PC-9 (cell line): ENCODE measurements at regions not wholly inside any gene's neighbourhood (a gene's known extent, or its start where the extent isn't known, plus 50 kb on each side); places are given as distances from the start of the nearest gene placed in this dataset.
"Not testable (repeated sequence)": the region's sequence is repeated elsewhere in the genome, so short reads cannot be mapped to it uniquely, and the experiment has no call there.

Experiments used
- BruUV-seq: library from RNA; stranded (reverse); fragments of 400-500 nt; replicated peaks from 2 replicates; lab custom pipeline; 2021; lab: Mats Ljungman, UMichigan
- CTCF ChIA-PET: fragments of 300-600 bp; sonication (Branson Sonifier 250); formaldehyde crosslinking; loops from one replicate; lab custom pipeline; 2022; ENCODE audit warnings: antibody characterized with exemption; lab: Charles Lee
- POLR2A ChIA-PET: fragments of 300-600 bp; sonication (Branson Sonifier 250); formaldehyde crosslinking; loops from one replicate; lab custom pipeline; 2022; ENCODE audit warnings: antibody characterized with exemption; ENCODE audit not compliant: unreplicated experiment; lab: Charles Lee
- DNase-seq, 2 experiments: peaks; one replicate each; pipeline versions ENCODE4 v3.0.0 to v3.0.0-alpha.2; 2015 to 2022; ENCODE audit warnings: mixed read lengths in 1 of 2
- H2AFZ ChIP-seq: fragments of 200-600 bp; sonication (generic); 2 replicates; pipeline ENCODE4 v1.8.1; 2017; ENCODE audit warnings: antibody characterized with exemption
- H3F3A ChIP-seq: fragments of 200-600 bp; sonication (generic); 2 replicates; pipeline ENCODE4 v1.8.1; 2017; ENCODE audit warnings: antibody characterized with exemption, mild to moderate bottlenecking, low read depth; ENCODE audit not compliant: insufficient read depth
- H3K27ac ChIP-seq: fragments of 200-600 bp; sonication (generic); 2 replicates; pipeline ENCODE4 v1.6.1; 2016; ENCODE audit warnings: mixed run types
- H3K27me3 ChIP-seq: fragments of 200-600 bp; sonication (generic); 2 replicates; pipeline ENCODE4 v1.6.1; 2016; ENCODE audit warnings: low read depth, mixed run types; ENCODE audit not compliant: insufficient read depth
- H3K36me3 ChIP-seq: fragments of 200-600 bp; sonication (generic); 2 replicates; pipeline ENCODE4 v1.6.1; 2016; ENCODE audit warnings: low read depth, mixed run types
- H3K4me1 ChIP-seq: fragments of 200-600 bp; sonication (generic); replicated peaks from 2 replicates; pipeline ENCODE4 v1.6.1; 2016; ENCODE audit warnings: mixed run types; ENCODE audit not compliant: insufficient read depth
- H3K4me2 ChIP-seq: fragments of 200-600 bp; sonication (generic); 2 replicates; pipeline ENCODE4 v1.6.1; 2017; ENCODE audit warnings: mixed run types
- H3K4me3 ChIP-seq: fragments of 200-600 bp; sonication (generic); 2 replicates; pipeline ENCODE4 v1.6.1; 2016; ENCODE audit warnings: mixed run types
- H3K79me2 ChIP-seq: fragments of 200-600 bp; sonication (generic); 2 replicates; pipeline ENCODE4 v1.6.1; 2017; ENCODE audit warnings: low read depth, mixed run types
- H3K9me2 ChIP-seq: fragments of 200-600 bp; sonication (generic); 2 replicates; pipeline ENCODE4 v1.8.1; 2017; ENCODE audit warnings: mild to moderate bottlenecking; ENCODE audit not compliant: insufficient read depth
- H3K9me3 ChIP-seq: fragments of 200-600 bp; sonication (generic); 2 replicates; pipeline ENCODE4 v1.8.1; 2016; ENCODE audit warnings: low read depth; ENCODE audit not compliant: insufficient read depth
- H4K20me1 ChIP-seq: fragments of 200-600 bp; sonication (generic); 2 replicates; pipeline ENCODE4 v1.8.1; 2017; ENCODE audit not compliant: insufficient read depth
- CTCF ChIP-seq: fragments of 200-600 bp; sonication (generic); conservative IDR thresholded peaks from 2 replicates; pipeline ENCODE4 v1.6.1; 2017; ENCODE audit warnings: mixed run types, antibody characterized with exemption, mild to moderate bottlenecking, moderate library complexity
- EZH2 ChIP-seq: fragments of 200-600 bp; sonication (generic); IDR thresholded peaks from 2 replicates; pipeline ENCODE4 v1.8.0; 2017; ENCODE audit warnings: antibody characterized with exemption, low read depth
- intact Hi-C: fragments of 100-400 bp; cut with micrococcal nuclease; formaldehyde crosslinking; loops from one replicate; pipeline ENCODE4 v1.10.0; 2022; ENCODE audit not compliant: unreplicated experiment

DNA sequence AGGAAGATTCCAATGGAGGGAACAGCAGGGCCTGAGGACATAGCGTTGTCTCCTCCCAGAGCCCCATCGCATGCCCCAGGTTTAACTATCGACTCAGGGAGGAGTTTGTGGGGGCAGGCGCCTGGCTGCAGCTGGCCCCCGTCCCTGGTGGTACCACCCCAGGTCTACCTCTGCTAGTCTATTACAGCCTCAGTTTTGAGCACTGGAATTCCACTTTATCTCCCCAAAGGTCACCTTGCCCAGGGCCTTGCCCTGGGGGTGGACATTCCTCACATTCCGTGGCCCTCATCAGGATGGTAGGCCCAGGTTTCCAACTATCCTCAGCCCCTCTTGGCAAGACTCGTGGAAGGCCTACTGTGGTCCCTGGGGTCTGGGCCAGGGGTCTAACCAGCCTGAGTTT lies 65.4 kb upstream of the SSBP3 start:
- Histone ChIP-seq H3K4me3 (no peak overlapping the region), H3K9me3 (no peaks in the 10 kb centered on the region), H3K9me2 (no peaks in the 10 kb centered on the region), H3K79me2 (no peaks in the 10 kb centered on the region), H3K4me1 (no peaks in the 10 kb centered on the region), H3K36me3 (no peaks in the 10 kb centered on the region), H2AFZ (no peak overlapping the region), H3K4me2 (no peak overlapping the region), H3F3A (no peaks in the 10 kb centered on the region), H4K20me1 (no peaks in the 10 kb centered on the region), H3K27me3 (0 out of 2 replicates have a peak, but pooled peaks cover 3% of the 10 kb centered on the region), H3K27ac (no peak overlapping the region)
- TF ChIP-seq CTCF (no peak), EZH2 (no peak)
- intact Hi-C loops: no loop called here
- ChIA-PET CTCF (no interaction called here), POLR2A (interaction anchor here (0.6 kb wide), 1 partner anchor 34 kb away, joined by 4 read pairs; no protein-coding TSS in a partner anchor)
- no TSS peak for BruUV-seq
- DNase-seq: no peak

DNA sequence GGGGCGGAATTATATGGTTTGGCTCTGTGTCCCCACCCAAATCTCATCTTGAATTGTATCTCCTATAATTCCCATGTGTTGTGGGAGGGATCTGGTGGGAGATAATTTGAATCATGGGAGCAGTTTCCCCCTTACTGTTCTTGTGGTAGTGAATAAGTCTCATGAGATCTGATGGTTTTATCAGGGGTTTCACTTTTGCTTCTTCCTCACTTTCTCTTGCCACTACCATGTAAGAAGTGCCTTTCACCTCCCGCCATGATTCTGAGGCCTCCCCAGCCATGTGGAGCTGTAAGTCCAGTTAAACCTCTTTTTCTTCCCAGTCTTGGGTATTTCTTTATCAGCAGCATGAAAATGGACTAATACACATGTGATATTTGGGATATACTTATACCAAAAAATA lies 63.2 kb upstream of the SSBP3 start:
- H3K4me3 ChIP-seq, H3K9me3 ChIP-seq, H3K79me2 ChIP-seq, CTCF ChIA-PET, H3K36me3 ChIP-seq, POLR2A ChIA-PET, H2AFZ ChIP-seq, H3F3A ChIP-seq, H3K27ac ChIP-seq, H4K20me1 ChIP-seq, H3K4me1 ChIP-seq, H3K9me2 ChIP-seq, H3K27me3 ChIP-seq, intact Hi-C loops, H3K4me2 ChIP-seq, DNase-seq, BruUV-seq: not testable (repeated sequence)

DNA sequence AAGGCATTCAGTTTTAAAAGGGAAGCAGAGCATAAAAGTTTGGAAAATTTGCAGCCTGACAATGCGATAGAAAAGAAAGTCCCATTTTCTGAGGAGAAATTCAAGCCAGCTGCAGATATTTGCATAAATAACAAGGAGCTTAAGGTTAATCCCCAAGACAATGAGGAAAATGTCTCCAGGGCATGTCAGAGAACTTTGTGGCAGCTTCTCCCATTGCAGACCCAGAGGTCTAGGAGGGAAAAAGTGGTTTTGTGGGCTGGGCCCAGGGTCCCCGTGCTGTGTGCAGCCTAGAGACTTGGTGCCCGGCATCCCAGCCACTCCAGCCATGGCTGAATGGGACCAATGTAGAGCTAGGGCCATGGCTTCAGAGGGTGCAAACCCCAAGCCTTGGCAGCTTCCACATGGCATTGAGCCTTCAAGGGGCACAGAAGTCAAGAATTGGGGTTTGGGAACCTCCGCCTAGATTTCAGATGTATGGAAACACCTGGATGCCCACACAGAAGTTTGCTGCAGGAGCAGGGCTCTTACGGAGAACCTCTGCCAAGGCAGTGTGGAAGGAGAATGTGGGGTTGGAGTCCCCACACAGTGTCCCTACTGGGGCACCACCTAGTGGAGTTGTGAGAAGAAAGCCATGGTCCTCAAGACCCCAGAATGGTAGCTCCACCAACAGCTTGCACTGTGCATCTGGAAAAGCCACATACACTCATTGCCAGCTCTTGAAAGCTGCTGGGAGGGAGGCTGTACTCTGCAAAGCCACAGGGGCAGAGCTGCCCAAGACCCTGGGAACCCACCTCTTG lies 62.3 kb upstream of the SSBP3 start:
- CTCF ChIA-PET, POLR2A ChIA-PET, BruUV-seq: not testable (repeated sequence)

DNA sequence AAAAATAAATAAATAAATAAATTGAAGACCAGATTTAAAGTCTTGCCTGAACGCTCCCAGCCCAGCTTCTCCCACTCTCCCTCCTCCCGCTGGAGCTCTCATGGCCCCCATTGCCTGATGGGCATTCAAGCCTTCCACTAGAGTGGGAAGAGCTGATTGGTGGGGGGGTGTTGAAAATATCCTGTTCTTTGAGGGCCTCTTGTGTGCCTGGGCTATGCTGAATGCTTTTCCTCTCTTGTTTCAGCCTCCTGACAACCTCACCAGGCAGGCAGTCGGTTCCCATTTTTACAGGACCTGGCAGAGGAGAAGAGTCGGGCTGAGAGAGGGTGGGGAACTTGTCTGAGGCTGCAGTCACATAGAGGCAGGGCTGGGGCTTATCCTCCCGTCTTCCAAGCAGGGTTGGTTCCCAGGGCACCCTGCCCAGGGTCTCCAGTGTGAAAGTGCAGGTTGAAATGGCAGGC lies 59.2 kb upstream of the SSBP3 start:
- no peak overlapping the region for H3K4me3 ChIP-seq
- no peaks in the 10 kb centered on the region for H3K36me3 ChIP-seq
- H3F3A ChIP-seq: no peaks in the 10 kb centered on the region
- POLR2A ChIA-PET: no interaction called here
- no peak overlapping the region for H3K4me2 ChIP-seq
- CTCF ChIA-PET: no interaction called here
- intact Hi-C loops: no loop called here
- H3K79me2 ChIP-seq: no peaks in the 10 kb centered on the region
- no peaks in the 10 kb centered on the region for H3K9me2 ChIP-seq
- H3K27me3 ChIP-seq: no peaks in the 10 kb centered on the region
- no peak for DNase-seq
- H3K4me1 ChIP-seq: no peaks in the 10 kb centered on the region
- H2AFZ ChIP-seq: no peak overlapping the region
- no peak overlapping the region for H3K27ac ChIP-seq
- no peak for TF ChIP-seq CTCF
- no peak for TF ChIP-seq EZH2
- BruUV-seq: no TSS peak
- H3K9me3 ChIP-seq: no peaks in the 10 kb centered on the region
- no peaks in the 10 kb centered on the region for H4K20me1 ChIP-seq

More for the DNA sequence above, 62.3 kb upstream of the SSBP3 start:
- H3K4me3 ChIP-seq, H3K27ac ChIP-seq, H4K20me1 ChIP-seq, H3K9me2 ChIP-seq, H3K27me3 ChIP-seq, H3K4me1 ChIP-seq, H3F3A ChIP-seq, H3K9me3 ChIP-seq, H3K79me2 ChIP-seq, H3K4me2 ChIP-seq, intact Hi-C loops, DNase-seq, H2AFZ ChIP-seq, H3K36me3 ChIP-seq: not testable (repeated sequence)
